Spleen (tissue), 7 donors: ENCODE measurements at regions not wholly inside any gene's neighbourhood (a gene's known extent, or its start where the extent isn't known, plus 50 kb on each side); places are given as distances from the start of the nearest gene placed in this dataset.
"Not testable (repeated sequence)": the region's sequence is repeated elsewhere in the genome, so short reads cannot be mapped to it uniquely, and the experiment has no call there.

Experiments
- CTCF ChIP-seq, 11 experiments: fragments of 200-600 bp in 7 of 11; fragments of 450-650 bp in 4 of 11; sonication (generic) in 4 of 11; IDR thresholded peaks in 8 of 11; conservative IDR thresholded peaks in 3 of 11; 1 replicate in 7 of 11; 2 replicates in 4 of 11; pipeline versions ENCODE4 v1.4.0 to v1.8.0; 2016 to 2021; ENCODE audit warnings: antibody characterized with exemption in 11 of 11, inconsistent platforms in 4 of 11, mild to moderate bottlenecking in 1 of 11
- POLR2A ChIP-seq, 3 donors: fragments of 450-650 bp; IDR thresholded peaks; one replicate each; pipeline ENCODE4 v1.5.1; 2017; ENCODE audit warnings: antibody characterized with exemption in 3 of 3, mild to moderate bottlenecking in 1 of 3
- POLR2AphosphoS5 ChIP-seq, 3 donors: sonication (generic); formaldehyde crosslinking; IDR thresholded peaks; one replicate each; pipeline ENCODE4 v1.5.1; 2017; ENCODE audit warnings: antibody characterized with exemption in 3 of 3
- donor health status: DM: no; HTN: no; CAD: no; lungs with moderate emphysema.
- donor health status: DM: no; HTN: no; CAD: no.
- donor health status: DM: no; HTN: no; CAD: no.

GRCh38 chr15:24259106-24259505, 416.5 kb upstream of the NPAP1 start:
- TF ChIP-seq POLR2A (IDR thresholded peaks at IDR 0.05); POLR2AphosphoS5 (IDR thresholded peaks at IDR 0.05); CTCF (IDR thresholded peaks at IDR 0.05 in 8 of 11, conservative IDR thresholded peaks at IDR 0.05 in 3 of 11): not testable (repeated sequence)
